ENCODE measurements at regions not wholly inside any gene's neighbourhood (a gene's known extent, or its start where the extent isn't known, plus 50 kb on each side); places are given as distances from the start of the nearest gene placed in this dataset.
"Not testable (repeated sequence)": the region's sequence is repeated elsewhere in the genome, so short reads cannot be mapped to it uniquely, and the experiment has no call there.

- Histone ChIP-seq H3K27me3 (ENCODE audit: control insufficient read depth in 1 of 2, insufficient read depth in 2 of 2, low read length in 2 of 2) (peaks cover 0 to 4% of the 10 kb centered on the region in 2 experiments), H3K27ac (ENCODE audit: low read depth in 1 of 2, low read length in 2 of 2) (no peak overlapping the region), H3K9me3 (ENCODE audit: control insufficient read depth in 1 of 2, insufficient read depth in 1 of 2, low read length in 2 of 2) (no peaks in the 10 kb centered on the region), H3K4me1 (ENCODE audit: insufficient read depth, low read length) (peaks cover 3% of the 10 kb centered on the region), H3K4me3 (ENCODE audit: low read length) (no peak overlapping the region), H3K36me3 (ENCODE audit: insufficient read depth, low read length) (no peaks in the 10 kb centered on the region)
- Mint-ChIP-seq H3K4me3 (no peak overlapping the region), H3K27ac (no peak overlapping the region), H3K36me3 (ENCODE audit: low read depth) (no peaks in the 10 kb centered on the region), H3K4me1 (ENCODE audit: low read depth) (peaks cover 8% of the 10 kb centered on the region), H3K9me3 (no peaks in the 10 kb centered on the region), H3K27me3 (peaks cover 12% of the 10 kb centered on the region)
- intact Hi-C loops (cut with DNase I, micrococcal nuclease) = no loop called here
- CTCF ChIA-PET = interaction anchor here (1.3 kb wide), 1 partner anchor 51 kb away, joined by 3 read pairs; no protein-coding TSS in a partner anchor
- POLR2A ChIA-PET = no interaction called here
- no peak for ATAC-seq (ENCODE audit: poor library complexity)
- TF ChIP-seq CTCF (IDR thresholded peaks at IDR 0.05) = no peak
- no peak for DNase-seq
These were observed 73.2 kb upstream of the GADD45A start for GRCh38 chr1:67611846-67612245.

- H3K4me1 Mint-ChIP-seq (ENCODE audit: low read depth) = peaks cover 4% of the 10 kb centered on the region
- Histone ChIP-seq H3K9me3 (ENCODE audit: control insufficient read depth in 1 of 2, insufficient read depth in 1 of 2, low read length in 2 of 2) (no peaks in the 10 kb centered on the region), H3K27me3 (ENCODE audit: control insufficient read depth in 1 of 2, insufficient read depth in 2 of 2, low read length in 2 of 2) (peaks cover 0 to 4% of the 10 kb centered on the region in 2 experiments), H3K4me3 (ENCODE audit: low read length) (no peak overlapping the region), H3K27ac (ENCODE audit: low read depth in 1 of 2, low read length in 2 of 2) (no peak overlapping the region), H3K36me3 (ENCODE audit: insufficient read depth, low read length) (no peaks in the 10 kb centered on the region), H3K4me1 (ENCODE audit: insufficient read depth, low read length) (no peaks in the 10 kb centered on the region)
- DNase-seq (no peak), ATAC-seq (ENCODE audit: poor library complexity) (no peak)
- POLR2A ChIA-PET = no interaction called here
- intact Hi-C loops (cut with DNase I, micrococcal nuclease) = no loop called here
- CTCF ChIA-PET = no interaction called here
- no peak for TF ChIP-seq CTCF (IDR thresholded peaks at IDR 0.05)
- H3K9me3 Mint-ChIP-seq = no peaks in the 10 kb centered on the region
- no peaks in the 10 kb centered on the region for H3K36me3 Mint-ChIP-seq (ENCODE audit: low read depth)
- peaks cover 12% of the 10 kb centered on the region for H3K27me3 Mint-ChIP-seq
- no peak overlapping the region for H3K27ac Mint-ChIP-seq
- no peak overlapping the region for H3K4me3 Mint-ChIP-seq
These were observed 72.2 kb upstream of the GADD45A start for GRCh38 chr1:67612788-67613241.

GRCh38 chr1:67613479-67613878, 71.5 kb upstream of the GADD45A start:
- H3K27ac Mint-ChIP-seq; H3K9me3 Mint-ChIP-seq; DNase-seq; H3K4me3 ChIP-seq (ENCODE audit: low read length); H3K27me3 ChIP-seq (ENCODE audit: control insufficient read depth in 1 of 2, insufficient read depth in 2 of 2, low read length in 2 of 2); H3K4me1 ChIP-seq (ENCODE audit: insufficient read depth, low read length); H3K36me3 Mint-ChIP-seq (ENCODE audit: low read depth); CTCF ChIA-PET; POLR2A ChIA-PET; H3K4me1 Mint-ChIP-seq (ENCODE audit: low read depth); H3K27ac ChIP-seq (ENCODE audit: low read depth in 1 of 2, low read length in 2 of 2); intact Hi-C loops (cut with DNase I, micrococcal nuclease); ATAC-seq (ENCODE audit: poor library complexity); H3K4me3 Mint-ChIP-seq; H3K36me3 ChIP-seq (ENCODE audit: insufficient read depth, low read length); H3K9me3 ChIP-seq (ENCODE audit: control insufficient read depth in 1 of 2, insufficient read depth in 1 of 2, low read length in 2 of 2): not testable (repeated sequence)
- H3K27me3 Mint-ChIP-seq = peaks cover 15% of the 10 kb centered on the region

GRCh38 chr1:67614511-67614934, 70.5 kb upstream of the GADD45A start:
- Histone ChIP-seq H3K4me3 (ENCODE audit: low read length) (no peak overlapping the region), H3K27me3 (ENCODE audit: control insufficient read depth in 1 of 2, insufficient read depth in 2 of 2, low read length in 2 of 2) (peaks cover 0 to 4% of the 10 kb centered on the region in 2 experiments), H3K36me3 (ENCODE audit: insufficient read depth, low read length) (no peaks in the 10 kb centered on the region), H3K9me3 (ENCODE audit: control insufficient read depth in 1 of 2, insufficient read depth in 1 of 2, low read length in 2 of 2) (no peaks in the 10 kb centered on the region), H3K4me1 (ENCODE audit: insufficient read depth, low read length) (no peaks in the 10 kb centered on the region), H3K27ac (ENCODE audit: low read depth in 1 of 2, low read length in 2 of 2) (no peak overlapping the region)
- CTCF ChIA-PET = no interaction called here
- intact Hi-C loops (cut with DNase I, micrococcal nuclease) = no loop called here
- Mint-ChIP-seq H3K4me1 (ENCODE audit: low read depth) (no peaks in the 10 kb centered on the region), H3K36me3 (ENCODE audit: low read depth) (no peaks in the 10 kb centered on the region), H3K27ac (no peak overlapping the region), H3K27me3 (peaks cover 22% of the 10 kb centered on the region), H3K4me3 (no peak overlapping the region), H3K9me3 (no peaks in the 10 kb centered on the region)
- ATAC-seq (ENCODE audit: poor library complexity) (no peak), DNase-seq (no peak)
- POLR2A ChIA-PET = interaction anchor here (0.6 kb wide), 1 partner anchor 871 kb away, joined by 3 read pairs; no protein-coding TSS in a partner anchor
- TF ChIP-seq CTCF (IDR thresholded peaks at IDR 0.05) = no peak

Measured in CD4-positive, alpha-beta T cell (primary cell).